ENCODE measurements at regions not wholly inside any gene's neighbourhood (a gene's known extent, or its start where the extent isn't known, plus 50 kb on each side); places are given as distances from the start of the nearest gene placed in this dataset.
"Not testable (repeated sequence)": the region's sequence is repeated elsewhere in the genome, so short reads cannot be mapped to it uniquely, and the experiment has no call there.

DNA sequence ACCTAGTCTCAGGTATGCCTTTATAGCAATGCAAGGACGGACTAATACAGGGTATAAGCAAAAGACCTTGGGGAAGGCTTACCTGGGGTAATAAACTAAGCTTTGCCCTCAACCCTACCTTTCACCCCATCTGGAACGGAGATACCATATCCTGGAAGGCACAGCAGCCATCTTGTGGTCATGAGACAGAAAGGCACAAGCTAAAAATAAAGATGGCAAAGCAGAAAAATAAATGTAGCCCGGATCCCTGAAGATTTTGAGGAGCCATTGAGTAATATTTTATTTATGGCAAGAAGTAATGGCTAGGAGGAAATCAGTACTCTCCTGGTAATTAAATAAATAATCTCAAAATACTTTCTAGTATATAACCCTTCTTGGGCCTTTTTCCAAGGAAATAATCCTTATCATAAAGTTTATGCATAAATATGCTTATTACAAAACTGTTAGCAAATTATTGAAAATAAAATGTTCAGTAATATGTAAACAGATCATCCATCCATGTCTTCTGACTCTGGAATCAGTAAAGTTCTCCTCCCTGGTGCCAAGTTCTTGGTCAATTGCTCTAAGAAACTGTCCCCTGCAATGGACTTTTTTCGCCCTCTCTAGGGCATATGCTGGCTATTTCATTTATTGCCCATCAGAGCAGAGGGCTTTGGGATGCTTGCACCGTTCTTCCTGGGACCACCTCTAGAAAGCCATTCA, 198.7 kb downstream of the SPP2 start:
- no peak for DNase-seq (ENCODE audit: low read depth in 2 of 2)

GRCh38 chr2:234248213-234248710, 197.8 kb downstream of the SPP2 start:
- not testable (repeated sequence) for DNase-seq (ENCODE audit: low read depth in 2 of 2)

DNA sequence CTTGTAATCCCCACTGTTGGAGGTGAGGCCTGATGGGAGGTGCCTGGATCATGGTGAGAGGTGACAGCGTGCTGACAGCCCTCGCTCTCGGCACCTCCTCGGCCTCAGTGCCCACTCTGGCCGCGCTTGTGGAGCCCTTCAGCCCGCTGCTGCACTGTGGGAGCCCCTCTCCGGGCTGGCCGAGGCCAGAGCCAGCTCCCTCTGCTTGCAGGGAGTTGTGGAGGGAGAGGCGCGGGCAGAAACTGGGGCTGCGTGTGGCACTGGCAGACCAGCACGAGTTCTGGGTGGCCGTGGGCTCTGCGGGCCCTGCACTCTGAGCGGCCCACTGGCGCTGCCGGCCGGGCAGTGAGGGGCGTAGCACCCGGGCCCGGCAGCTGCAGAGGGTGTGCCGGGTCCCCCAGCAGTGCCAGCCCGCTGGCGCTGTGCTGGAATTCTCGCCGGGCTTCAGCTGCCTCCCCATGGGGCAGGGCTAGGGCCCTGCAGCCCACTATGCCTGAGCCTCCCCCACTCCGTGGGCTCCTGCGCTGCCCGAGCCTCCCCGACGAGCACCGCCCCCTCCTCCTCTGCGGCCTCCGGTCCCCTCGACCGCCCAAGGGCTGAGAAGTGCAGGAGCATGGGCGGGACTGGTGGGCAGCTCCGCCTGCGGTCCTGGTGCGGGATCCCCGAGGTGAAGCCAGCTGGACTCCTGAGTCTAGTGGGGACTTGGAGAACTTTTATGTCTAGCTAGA, 197.1 kb downstream of the SPP2 start:
- no peak for DNase-seq (ENCODE audit: low read depth in 2 of 2)

DNA sequence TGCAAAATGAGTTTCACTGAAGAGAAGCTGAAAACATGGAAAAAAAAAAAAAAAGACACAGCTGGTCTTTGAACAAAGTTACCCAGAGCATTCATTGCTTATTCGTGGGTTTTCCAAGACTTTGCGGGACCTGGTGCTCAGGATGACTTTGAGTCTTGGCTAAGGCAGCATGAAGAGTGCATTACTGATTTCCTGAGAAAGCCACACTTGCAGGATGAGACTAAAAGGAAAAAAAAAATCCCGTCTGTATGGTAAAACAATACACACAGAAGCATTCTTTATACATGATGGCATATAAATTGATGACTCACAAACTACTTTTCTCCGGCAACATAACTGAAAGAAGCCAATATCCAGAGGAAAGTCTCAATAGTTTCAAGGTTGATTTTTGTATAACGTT, 195.4 kb downstream of the SPP2 start:
- no peak for DNase-seq (ENCODE audit: low read depth in 2 of 2)

- no peak for DNase-seq (ENCODE audit: low read depth in 2 of 2)
Observed at GRCh38 chr2:234243871-234244565, 193.5 kb downstream of the SPP2 start.

DNA sequence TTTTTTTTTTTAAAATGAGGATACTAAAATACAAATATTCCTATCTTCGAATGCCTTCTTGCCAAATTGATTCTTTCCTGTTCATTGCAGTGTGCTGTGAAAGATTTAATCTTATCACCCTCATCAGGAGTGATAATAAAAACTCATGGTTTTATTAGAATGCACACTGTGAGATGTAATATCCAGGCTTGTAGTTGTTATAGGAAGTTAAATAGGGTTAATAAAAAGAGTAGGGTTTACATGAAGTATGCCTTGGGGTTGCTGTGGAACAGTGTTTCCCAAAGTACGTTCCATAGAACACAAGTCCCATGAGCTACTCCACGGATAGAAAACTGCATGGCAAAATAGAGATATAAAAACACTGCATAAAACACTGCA, 191.9 kb downstream of the SPP2 start:
- no peak for DNase-seq (ENCODE audit: low read depth in 2 of 2)

GRCh38 chr2:234241656-234242458, 191.4 kb downstream of the SPP2 start:
- DNase-seq (ENCODE audit: low read depth in 2 of 2), result no peak

- no peak for DNase-seq (ENCODE audit: low read depth in 2 of 2)
Observed at GRCh38 chr2:234240917-234241316, 190.4 kb downstream of the SPP2 start.

DNA sequence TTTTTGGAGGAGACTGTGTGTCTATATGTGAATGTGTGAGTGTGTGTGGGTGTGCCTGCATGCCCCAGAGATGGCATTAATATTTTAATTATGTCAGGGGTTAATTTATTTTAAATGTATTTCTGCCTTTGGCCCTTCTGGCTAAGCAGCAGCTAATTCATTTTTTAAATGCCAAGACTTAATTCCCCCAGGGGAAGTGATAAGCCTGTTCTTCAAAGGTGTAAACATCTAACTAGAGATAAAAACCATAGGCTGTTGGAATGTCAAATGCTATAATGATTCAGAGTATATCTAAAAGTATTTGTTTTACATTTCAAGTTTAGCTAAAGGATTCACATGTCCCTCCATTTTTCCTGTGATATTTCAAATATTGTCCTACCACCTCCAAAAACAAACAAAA, 184.7 kb downstream of the SPP2 start:
- DNase-seq (ENCODE audit: low read depth in 2 of 2), result no peak

DNA sequence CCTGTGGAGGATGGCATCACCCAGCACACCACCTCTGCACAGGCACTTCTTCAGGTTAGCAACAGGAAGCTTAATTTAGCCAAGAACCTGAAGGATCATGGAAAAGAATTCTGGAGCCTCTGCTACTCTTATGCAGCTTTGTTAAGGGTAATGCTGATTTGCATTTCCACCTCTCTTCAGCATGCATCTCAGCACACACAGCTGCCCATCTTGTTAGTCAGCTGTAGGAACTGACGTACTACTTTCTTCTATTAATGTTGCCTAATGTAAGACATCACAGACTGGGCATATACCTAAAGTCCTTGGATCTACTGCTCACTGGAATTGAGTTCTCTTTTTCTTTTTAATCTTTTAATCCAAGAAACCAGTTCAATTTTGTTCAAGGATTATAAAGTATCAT, 181.0 kb downstream of the SPP2 start:
- DNase-seq (ENCODE audit: low read depth in 2 of 2), result no peak

- DNase-seq (ENCODE audit: low read depth in 2 of 2), result no peak
Observed at GRCh38 chr2:234219046-234219310, 168.5 kb downstream of the SPP2 start.

- no peak for DNase-seq (ENCODE audit: low read depth in 2 of 2)
Observed at GRCh38 chr2:234218266-234219045, 168.0 kb downstream of the SPP2 start.

DNA sequence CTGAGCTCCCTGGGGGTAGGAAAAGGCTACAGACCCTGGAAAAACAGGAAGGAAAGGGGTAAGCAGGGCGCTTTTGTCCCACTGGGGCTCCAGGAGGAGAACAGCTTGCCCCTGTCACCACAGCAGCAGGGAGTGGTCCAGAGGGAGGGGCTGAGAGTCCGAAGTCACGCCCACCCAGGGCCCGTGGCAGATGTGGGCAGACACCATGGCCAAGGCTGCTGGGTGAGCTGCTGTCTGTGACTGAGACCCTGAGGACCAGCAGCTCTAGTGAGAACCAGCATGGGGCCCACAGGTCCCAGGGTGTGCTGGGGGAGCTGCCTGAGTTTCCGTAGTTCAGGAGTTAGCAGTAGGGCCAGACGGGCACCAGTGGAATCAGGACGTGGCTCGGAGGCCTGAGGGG, 162.0 kb downstream of the SPP2 start:
- DNase-seq (ENCODE audit: low read depth in 2 of 2), result no peak

DNA sequence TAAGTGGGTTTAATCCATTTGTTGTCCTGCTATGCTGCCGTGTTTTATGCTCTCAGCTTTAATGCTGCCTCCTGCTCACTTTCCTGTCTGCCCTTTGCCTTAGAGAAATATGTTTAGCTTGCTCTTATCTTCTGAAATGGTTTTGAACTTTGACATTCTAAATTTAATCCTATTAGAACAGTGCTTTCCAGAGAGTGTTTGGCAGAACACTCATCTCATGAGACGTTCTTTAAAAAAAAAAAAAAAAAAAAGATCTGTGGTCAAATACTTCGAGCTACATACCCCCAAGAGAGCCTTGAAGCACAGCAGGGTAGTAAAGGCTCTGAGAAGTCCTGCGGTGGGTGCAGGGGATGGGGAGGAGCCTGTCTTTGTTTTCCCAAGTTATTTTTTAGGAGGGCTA, 161.3 kb downstream of the SPP2 start:
- DNase-seq (ENCODE audit: low read depth in 2 of 2), result no peak

GRCh38 chr2:234206738-234207137, 156.2 kb downstream of the SPP2 start:
- no peak for DNase-seq (ENCODE audit: low read depth in 2 of 2)

- no peak for DNase-seq (ENCODE audit: low read depth in 2 of 2)
Observed at GRCh38 chr2:234204480-234204879, 154.0 kb downstream of the SPP2 start.

DNA sequence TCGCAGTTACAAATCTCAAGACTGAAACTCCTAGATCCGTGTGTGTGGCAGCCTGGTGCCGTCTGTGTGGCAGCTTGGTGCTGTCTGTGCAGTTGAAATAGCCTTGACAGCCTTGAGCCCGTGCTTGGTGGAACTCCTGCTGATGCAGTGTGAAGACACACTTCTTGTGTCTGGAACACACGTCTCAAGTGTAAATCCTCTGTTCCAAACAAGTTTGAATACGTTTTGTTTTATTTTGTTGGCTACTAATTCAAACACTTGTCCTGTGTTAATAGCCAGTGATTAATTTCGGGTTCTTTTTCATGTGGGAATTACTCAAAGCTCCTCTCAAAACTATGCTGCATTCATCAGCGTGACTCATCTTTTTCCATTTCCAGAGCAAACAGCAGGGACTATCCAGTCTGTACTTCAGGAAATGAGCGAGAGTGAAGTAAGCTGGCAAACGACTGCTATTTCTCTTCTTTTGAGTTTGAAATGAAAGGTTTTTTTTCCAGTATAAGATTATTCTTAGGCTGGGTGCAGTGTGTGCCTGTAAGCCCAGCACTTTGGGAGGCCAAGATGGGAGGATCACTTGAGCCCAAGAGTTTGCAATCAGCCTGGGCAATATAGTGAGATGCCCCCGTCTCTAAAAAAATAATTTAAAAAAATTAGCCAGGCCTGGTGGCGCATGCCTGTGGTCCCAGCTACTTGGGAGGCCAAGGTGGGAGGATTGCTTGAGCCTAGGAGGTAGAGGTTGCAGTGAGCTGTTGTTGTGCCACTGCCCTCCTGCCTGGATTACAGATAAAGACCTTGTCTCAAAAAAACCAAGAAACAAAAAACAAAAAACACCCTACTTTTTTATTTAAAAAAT, 152.9 kb downstream of the SPP2 start:
- DNase-seq (ENCODE audit: low read depth in 2 of 2), result no peak

- DNase-seq (ENCODE audit: low read depth in 2 of 2), result no peak
Observed at GRCh38 chr2:234202601-234203000, 152.1 kb downstream of the SPP2 start.

DNA sequence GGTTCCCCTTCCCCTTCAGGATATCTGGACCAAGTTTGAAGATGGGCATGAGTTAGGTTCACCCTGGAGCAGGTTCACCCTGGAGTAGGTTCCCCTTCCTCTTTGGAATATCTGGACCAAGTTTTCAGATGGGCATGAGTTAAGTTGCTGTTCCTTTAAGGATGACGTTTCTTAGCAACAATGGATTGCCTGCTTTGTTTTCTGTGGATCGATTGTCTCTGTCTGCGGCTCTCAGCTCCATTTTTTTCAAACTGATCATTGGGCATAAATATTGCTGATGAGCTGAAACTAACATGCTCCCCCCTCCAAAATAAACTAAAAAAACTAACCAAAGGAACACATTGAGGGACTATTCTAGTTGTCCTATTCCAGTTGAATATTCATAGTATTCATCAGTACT, 149.5 kb downstream of the SPP2 start:
- DNase-seq (ENCODE audit: low read depth in 2 of 2), result no peak

DNA sequence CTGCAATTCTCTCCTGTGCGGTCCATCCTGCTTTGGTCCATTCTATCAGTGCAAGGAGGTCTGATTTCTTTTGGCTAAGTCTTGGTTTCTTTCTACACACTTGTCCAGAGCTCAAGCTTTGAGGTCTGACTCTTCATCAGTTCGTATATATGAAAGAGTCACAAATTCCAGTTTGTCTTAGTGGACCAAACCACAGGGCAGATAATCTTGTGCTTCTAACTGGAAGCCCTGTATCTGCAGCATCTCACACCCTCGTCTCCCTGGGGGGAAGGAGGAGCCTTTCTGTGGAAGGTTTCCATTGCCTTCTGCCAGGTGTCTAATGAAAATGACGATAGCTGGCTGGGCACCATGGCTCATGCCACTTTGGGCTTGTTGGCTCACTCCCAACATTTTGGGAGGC, 148.5 kb downstream of the SPP2 start:
- DNase-seq (ENCODE audit: low read depth in 2 of 2), result no peak

- DNase-seq (ENCODE audit: low read depth in 2 of 2), result no peak
Observed at GRCh38 chr2:234195516-234195915, 145.0 kb downstream of the SPP2 start.
